DND-41 (cell line): ENCODE measurements at regions not wholly inside any gene's neighbourhood (a gene's known extent, or its start where the extent isn't known, plus 50 kb on each side); places are given as distances from the start of the nearest gene placed in this dataset.

ENCODE experiments used
- CTCF ChIP-seq: IDR thresholded peaks from 2 replicates; pipeline ENCODE4 v1.5.1; 2012; ENCODE audit warnings: borderline replicate concordance, low read length, moderate library complexity, mild to moderate bottlenecking; ENCODE audit not compliant: poor library complexity, severe bottlenecking; ENCODE audit errors: extremely low read depth
- EZH2 ChIP-seq: IDR thresholded peaks from 3 replicates; pipeline ENCODE4 v1.6.1; 2012; ENCODE audit warnings: borderline replicate concordance, low read depth, mild to moderate bottlenecking, moderate library complexity, low read length, inconsistent platforms; ENCODE audit not compliant: severe bottlenecking

- TF ChIP-seq CTCF (no peak), EZH2 (no peak)
These were observed 60.3 kb upstream of the DNAH5 start for GRCh38 chr5:14004598-14005394.
